HG02588 (cell line): ENCODE measurements at regions not wholly inside any gene's neighbourhood (a gene's known extent, or its start where the extent isn't known, plus 50 kb on each side); places are given as distances from the start of the nearest gene placed in this dataset.

ENCODE experiments used
- ATAC-seq: cut with Tn5 transposase; IDR thresholded peaks from one replicate; pipeline ENCODE4 v1.9.1; 2021; ENCODE audit warnings: mild to moderate bottlenecking, moderate library complexity; ENCODE audit not compliant: unreplicated experiment

DNA sequence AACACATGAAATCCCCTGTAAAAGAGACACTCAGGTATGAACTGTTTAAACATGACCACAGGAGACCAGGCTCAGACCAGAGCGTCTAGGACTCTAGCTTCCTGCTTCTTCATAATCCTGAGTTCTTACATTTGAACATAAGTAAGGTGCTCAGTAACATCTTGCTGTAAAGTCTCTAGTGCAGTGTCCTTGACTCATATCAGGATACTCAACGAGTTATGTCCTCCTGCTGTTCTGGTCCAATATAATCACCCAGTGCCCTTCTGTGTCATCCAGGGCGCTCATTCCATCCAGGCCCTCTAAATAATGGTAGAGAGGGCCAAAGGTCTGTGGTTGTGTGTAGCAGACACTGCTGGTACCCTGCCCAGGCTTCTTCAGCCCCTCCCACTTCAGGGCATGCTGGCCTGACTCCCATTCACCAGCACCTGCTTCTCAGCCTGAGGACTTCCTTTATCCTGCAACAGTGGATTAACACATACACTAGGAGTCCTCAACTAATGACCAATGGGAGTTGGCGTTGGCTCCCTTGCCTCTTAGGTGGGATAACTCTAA lies 66.8 kb upstream of the MOCS1 start:
- no peak for ATAC-seq

DNA sequence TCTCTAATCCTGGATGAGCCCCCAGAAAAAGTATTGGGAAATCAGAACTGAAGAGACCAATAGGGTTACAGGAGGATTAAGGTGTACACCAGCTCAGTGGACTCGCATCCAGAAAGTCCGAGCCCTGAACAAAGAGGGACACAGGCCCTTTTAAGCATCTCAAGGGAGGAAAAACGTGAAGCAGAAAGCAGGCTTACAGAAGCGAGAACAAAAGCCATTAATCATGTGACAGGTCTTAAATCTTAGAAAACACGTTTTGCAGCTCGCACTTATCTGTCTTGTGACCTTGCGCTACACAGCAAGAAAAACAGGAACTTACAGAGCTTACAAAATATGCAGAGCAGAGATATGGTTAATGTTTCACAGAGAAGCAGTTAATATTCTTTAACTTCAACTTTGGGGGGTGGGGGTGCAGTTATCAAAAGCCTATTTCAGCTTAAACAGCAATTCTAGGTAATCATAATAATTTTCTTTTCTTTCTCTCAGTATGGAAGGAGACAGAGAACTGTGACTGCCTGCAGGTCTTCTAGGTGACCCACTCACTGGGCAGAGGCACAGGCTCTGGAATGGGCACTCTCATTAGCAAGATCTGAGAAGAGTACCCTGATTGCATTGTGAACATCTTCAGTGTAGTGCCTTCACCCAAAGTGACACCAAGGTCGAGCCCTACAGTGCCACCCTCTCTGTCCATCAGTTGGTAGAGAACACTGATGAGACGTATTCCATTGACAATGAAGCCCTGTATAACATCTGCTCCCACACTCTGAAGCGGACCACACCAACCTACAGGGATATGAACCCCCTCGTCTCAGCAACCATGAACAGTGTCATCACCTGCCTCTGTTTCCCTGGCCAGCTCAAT lies 65.0 kb upstream of the MOCS1 start:
- ATAC-seq: no peak

DNA sequence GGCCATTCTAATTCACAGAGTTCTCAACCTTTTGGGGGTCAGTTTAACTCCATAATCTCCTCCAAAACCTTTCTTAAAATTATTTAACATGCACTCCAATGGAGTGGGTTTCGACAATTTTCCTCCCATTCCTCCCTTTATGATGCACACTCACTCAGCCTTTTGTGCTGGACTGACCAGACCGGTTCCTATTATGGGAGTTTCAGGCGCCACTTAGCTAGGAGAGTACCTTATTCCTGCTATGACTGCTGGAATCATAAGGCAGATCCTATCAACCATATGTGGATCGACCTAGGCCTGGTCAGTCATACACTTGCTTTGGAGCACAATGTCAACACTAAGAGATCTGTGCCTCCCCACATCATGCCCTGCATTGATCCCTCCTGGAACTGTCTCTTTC lies 63.9 kb upstream of the MOCS1 start:
- no peak for ATAC-seq

DNA sequence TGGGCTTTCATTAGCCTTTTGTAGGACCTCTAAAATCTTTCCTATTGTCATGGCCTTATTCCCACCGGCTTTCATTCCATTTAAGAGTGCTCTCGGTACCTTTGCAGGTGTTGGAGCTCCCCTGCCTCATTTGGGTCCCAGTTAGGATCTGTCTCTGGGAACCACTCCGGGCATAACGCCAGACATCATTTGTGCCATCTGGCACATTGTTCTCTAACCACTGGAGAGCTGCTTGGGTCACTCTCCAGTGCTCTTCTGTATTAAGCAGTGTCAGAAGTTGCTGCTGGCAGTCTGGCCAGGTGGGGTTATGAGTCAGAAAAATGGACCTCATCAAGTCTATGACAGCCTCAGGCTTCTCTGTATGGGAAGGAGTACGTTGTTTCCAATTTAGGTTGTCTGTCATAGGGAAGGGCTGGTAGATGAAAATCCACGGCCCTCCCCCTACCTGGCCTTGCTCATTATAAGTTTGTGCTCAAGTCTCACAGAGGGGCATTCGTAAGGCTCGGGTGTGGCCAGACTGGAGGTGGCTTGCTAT lies 62.9 kb upstream of the MOCS1 start:
- no peak for ATAC-seq

DNA sequence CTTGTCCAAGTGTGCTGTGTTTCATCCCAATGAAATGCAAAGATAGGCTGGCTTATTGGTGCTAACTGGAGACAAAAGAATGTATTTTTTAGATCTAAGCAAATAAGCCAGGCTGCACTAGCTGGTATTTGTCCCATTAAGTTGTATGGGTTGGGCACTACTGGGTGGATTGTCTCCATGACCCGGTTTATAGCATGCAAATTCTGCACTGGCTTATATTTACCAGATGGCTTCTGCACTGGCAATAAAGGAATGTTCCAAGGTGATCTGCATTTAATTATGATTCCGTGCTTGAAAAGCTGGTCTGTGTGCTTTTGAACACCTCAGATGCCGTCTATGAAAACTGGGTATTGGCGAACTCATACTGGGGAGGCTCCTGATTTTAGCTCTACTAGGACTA lies 61.4 kb upstream of the MOCS1 start:
- ATAC-seq: no peak

DNA sequence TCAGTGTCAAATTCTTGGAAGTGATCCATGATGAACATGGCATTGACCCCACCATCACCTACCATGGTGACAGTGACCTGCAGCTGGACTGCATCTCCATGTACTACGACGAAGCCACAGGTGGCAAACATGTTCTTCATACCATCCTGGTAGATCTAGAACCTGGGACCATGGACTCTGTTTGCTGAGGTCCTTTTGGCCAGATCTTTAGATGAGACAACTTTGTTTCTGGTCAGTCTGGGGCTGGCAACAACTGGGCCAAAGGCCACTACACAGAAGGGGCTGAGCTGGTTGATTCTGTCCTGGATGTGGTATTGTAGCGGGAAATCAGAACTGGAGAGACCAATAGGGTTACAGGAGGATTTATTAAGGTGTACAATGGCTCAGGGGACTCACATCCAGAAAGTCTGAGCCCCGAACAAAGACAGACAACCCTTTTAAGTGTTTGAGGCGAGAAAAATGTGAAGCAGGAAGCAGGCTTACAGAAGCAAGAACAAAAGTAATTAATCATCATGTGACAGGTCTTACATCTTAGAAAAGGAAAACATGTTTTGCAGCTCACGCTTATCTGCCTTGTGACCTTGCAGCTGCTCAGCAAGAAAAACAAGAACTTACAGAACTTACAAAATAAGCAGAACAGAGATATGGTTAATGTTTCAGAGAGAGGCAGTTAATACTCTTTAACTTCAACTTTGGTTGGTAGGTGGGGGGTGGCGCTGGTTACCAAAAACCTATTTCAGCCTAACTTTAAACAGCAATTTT lies 58.8 kb upstream of the MOCS1 start:
- ATAC-seq: no peak
